ENCODE measurements at regions not wholly inside any gene's neighbourhood (a gene's known extent, or its start where the extent isn't known, plus 50 kb on each side); places are given as distances from the start of the nearest gene placed in this dataset.

- DNase-seq (ENCODE audit: low read depth) = peak; percentile 50
- TF ChIP-seq CTCF (IDR thresholded peaks at IDR 0.05; ENCODE audit: insufficient read depth, low read depth, low read length, missing control alignments) = no peak
- no peak overlapping the region for H3K4me3 ChIP-seq (ENCODE audit: low read depth, low read length)
Observed at GRCh38 chr10:33715303-33715975, 381.0 kb upstream of the NRP1 start.

- DNase-seq (ENCODE audit: low read depth) = no peak
- no peak overlapping the region for H3K4me3 ChIP-seq (ENCODE audit: low read depth, low read length)
- no peak for TF ChIP-seq CTCF (IDR thresholded peaks at IDR 0.05; ENCODE audit: insufficient read depth, low read depth, low read length, missing control alignments)
Observed at GRCh38 chr10:33712825-33713224, 378.4 kb upstream of the NRP1 start.

- TF ChIP-seq CTCF (IDR thresholded peaks at IDR 0.05; ENCODE audit: insufficient read depth, low read depth, low read length, missing control alignments) = no peak
- DNase-seq (ENCODE audit: low read depth) = no peak
- H3K4me3 ChIP-seq (ENCODE audit: low read depth, low read length) = no peak overlapping the region
Observed at GRCh38 chr10:33710006-33710405, 375.5 kb upstream of the NRP1 start.

- H3K4me3 ChIP-seq (ENCODE audit: low read depth, low read length) = no peak overlapping the region
- DNase-seq (ENCODE audit: low read depth) = no peak
- no peak for TF ChIP-seq CTCF (IDR thresholded peaks at IDR 0.05; ENCODE audit: insufficient read depth, low read depth, low read length, missing control alignments)
Observed at GRCh38 chr10:33709008-33709753, 374.7 kb upstream of the NRP1 start.

GRCh38 chr10:33708561-33708960 is 374.1 kb upstream of the NRP1 start:
- DNase-seq (ENCODE audit: low read depth) = no peak

GRCh38 chr10:33706746-33707145 is 372.3 kb upstream of the NRP1 start:
- DNase-seq (ENCODE audit: low read depth) = no peak
- TF ChIP-seq CTCF (IDR thresholded peaks at IDR 0.05; ENCODE audit: insufficient read depth, low read depth, low read length, missing control alignments) = no peak
- H3K4me3 ChIP-seq (ENCODE audit: low read depth, low read length) = no peak overlapping the region

More at GRCh38 chr10:33708561-33708960, 374.1 kb upstream of the NRP1 start:
- TF ChIP-seq CTCF (IDR thresholded peaks at IDR 0.05; ENCODE audit: insufficient read depth, low read depth, low read length, missing control alignments) = no peak
- H3K4me3 ChIP-seq (ENCODE audit: low read depth, low read length) = no peak overlapping the region
